Breast epithelium (tissue), 3 donors: ENCODE measurements at regions not wholly inside any gene's neighbourhood (a gene's known extent, or its start where the extent isn't known, plus 50 kb on each side); places are given as distances from the start of the nearest gene placed in this dataset.

Experiments used
- CTCF ChIP-seq, 3 donors: fragments of 450-650 bp; IDR thresholded peaks; one replicate each; pipeline ENCODE4 v1.5.1; 2016 to 2017; ENCODE audit warnings: antibody characterized with exemption in 3 of 3, mild to moderate bottlenecking in 3 of 3, moderate library complexity in 3 of 3
- POLR2A ChIP-seq: fragments of 450-650 bp; IDR thresholded peaks from one replicate; pipeline ENCODE4 v1.6.1; 2016; ENCODE audit warnings: antibody characterized with exemption, mild to moderate bottlenecking, moderate library complexity
- POLR2AphosphoS5 ChIP-seq, 3 donors: sonication (generic); formaldehyde crosslinking; IDR thresholded peaks; one replicate each; pipeline ENCODE4 v1.6.1; 2017; ENCODE audit warnings: antibody characterized with exemption in 3 of 3

- no peak for TF ChIP-seq POLR2A
- no peak for TF ChIP-seq CTCF (IDR thresholded peaks at IDR 0.05)
- no peak for TF ChIP-seq POLR2AphosphoS5 (IDR thresholded peaks at IDR 0.05)
These were observed 756.5 kb upstream of the KLHL1 start for GRCh38 chr13:70864731-70865130.
